Smooth muscle cell (in vitro differentiated cells): ENCODE measurements at regions not wholly inside any gene's neighbourhood (a gene's known extent, or its start where the extent isn't known, plus 50 kb on each side); places are given as distances from the start of the nearest gene placed in this dataset.

ENCODE experiments used
- DNase-seq: peaks from one replicate; lab custom pipeline; 2025; ENCODE audit not compliant: unreplicated experiment; lab: John Stamatoyannopoulos, UW
- H2AFZ ChIP-seq: fragments of 200-600 bp; sonication (generic); 2 replicates; pipeline ENCODE4 v1.6.0; 2016; ENCODE audit warnings: antibody characterized with exemption, low read depth, mild to moderate bottlenecking
- H3F3A ChIP-seq: fragments of 200-600 bp; sonication (generic); 2 replicates; pipeline ENCODE4 v1.6.0; 2017; ENCODE audit warnings: antibody characterized with exemption, low read depth
- H3K27ac ChIP-seq: fragments of 200-600 bp; sonication (generic); 2 replicates; pipeline ENCODE4 v1.5.1; 2016; ENCODE audit warnings: low read depth, mild to moderate bottlenecking
- H3K27me3 ChIP-seq: fragments of 200-600 bp; sonication (generic); 2 replicates; pipeline ENCODE4 v1.6.1; 2016; ENCODE audit warnings: low read depth, mild to moderate bottlenecking
- H3K36me3 ChIP-seq: fragments of 200-600 bp; sonication (generic); 2 replicates; pipeline ENCODE4 v1.5.1; 2016; ENCODE audit warnings: low read depth
- H3K4me1 ChIP-seq: fragments of 200-600 bp; sonication (generic); 2 replicates; pipeline ENCODE4 v1.5.1; 2016; ENCODE audit warnings: low read depth
- H3K4me2 ChIP-seq: fragments of 200-600 bp; sonication (generic); 2 replicates; pipeline ENCODE4 v1.6.0; 2016; ENCODE audit warnings: mild to moderate bottlenecking
- H3K4me3 ChIP-seq: fragments of 200-600 bp; sonication (generic); 2 replicates; pipeline ENCODE4 v1.5.1; 2016; ENCODE audit warnings: mild to moderate bottlenecking
- H3K79me2 ChIP-seq: fragments of 200-600 bp; sonication (generic); 2 replicates; pipeline ENCODE4 v1.6.0; 2016; ENCODE audit warnings: low read depth, mild to moderate bottlenecking
- H3K9ac ChIP-seq: fragments of 200-600 bp; sonication (generic); 2 replicates; pipeline ENCODE4 v1.6.0; 2016; ENCODE audit warnings: low read depth
- H3K9me3 ChIP-seq: fragments of 200-600 bp; sonication (generic); replicated peaks from 2 replicates; pipeline ENCODE4 v1.5.1; 2016; ENCODE audit warnings: low read depth
- H4K20me1 ChIP-seq: fragments of 200-600 bp; sonication (generic); 2 replicates; pipeline ENCODE4 v1.6.0; 2016; ENCODE audit warnings: low read depth
- WGBS: methylation state at CpG from one replicate; pipeline ENCODE4 v1.1.7; 2016; ENCODE audit warnings: low lambda C conversion rate; 5-methylcytosine and 5-hydroxymethylcytosine counted together
- TF ChIP-seq, protein P1 (sequence below): fragments of 200-600 bp; sonication (generic); IDR thresholded peaks from 2 replicates; pipeline ENCODE4 v1.5.1; 2017; ENCODE audit warnings: borderline replicate concordance, mild to moderate bottlenecking, antibody characterized with exemption; ENCODE audit not compliant: insufficient read depth, poor library complexity, severe bottlenecking

DNA sequence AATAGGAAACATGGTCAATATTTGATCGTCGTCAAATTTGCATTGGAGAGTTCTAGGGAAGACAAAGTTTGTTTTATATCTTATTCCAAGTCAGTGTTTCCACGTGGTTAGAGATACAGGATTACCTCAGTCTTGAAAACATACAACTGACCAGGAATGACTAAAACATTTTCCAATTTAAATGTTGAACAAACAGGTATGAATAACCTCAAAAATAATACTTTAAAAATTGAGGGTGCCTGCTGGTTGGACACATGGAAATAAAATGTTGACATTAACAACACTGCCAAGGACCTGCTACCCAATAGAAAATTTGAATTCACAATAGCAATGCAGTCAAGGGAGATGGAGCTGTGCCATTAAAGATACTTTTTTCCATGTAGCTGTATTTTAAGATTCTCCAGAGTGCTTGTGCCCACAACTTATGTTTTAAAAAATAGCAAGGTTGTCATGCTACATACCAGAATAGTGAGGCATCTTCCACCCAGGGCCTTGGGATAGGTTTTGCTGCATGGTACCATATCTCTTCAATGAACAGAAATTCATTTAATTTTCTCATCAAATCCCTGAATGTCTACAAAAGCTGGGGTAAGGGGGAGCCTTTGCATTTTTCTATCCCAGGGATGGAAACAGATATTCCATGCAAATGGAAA, 260.8 kb downstream of the EFNB2 start:
- Histone ChIP-seq H3K9ac (no peak overlapping the region), H3K27ac (peak overlapping the region; percentile 54), H4K20me1 (no peaks in the 10 kb centered on the region), H3K4me3 (no peak overlapping the region), H3K36me3 (no peaks in the 10 kb centered on the region), H3K4me2 (peak overlapping the region; percentile 51), H3K9me3 (no peaks in the 10 kb centered on the region), H3K79me2 (no peaks in the 10 kb centered on the region), H3F3A (peaks cover 5% of the 10 kb centered on the region), H3K4me1 (peaks cover 15% of the 10 kb centered on the region), H2AFZ (no peak overlapping the region), H3K27me3 (no peaks in the 10 kb centered on the region)
- WGBS: 84% methylated on average over 3 of the region's 3 CpGs
- TF ChIP-seq, protein P1, sequence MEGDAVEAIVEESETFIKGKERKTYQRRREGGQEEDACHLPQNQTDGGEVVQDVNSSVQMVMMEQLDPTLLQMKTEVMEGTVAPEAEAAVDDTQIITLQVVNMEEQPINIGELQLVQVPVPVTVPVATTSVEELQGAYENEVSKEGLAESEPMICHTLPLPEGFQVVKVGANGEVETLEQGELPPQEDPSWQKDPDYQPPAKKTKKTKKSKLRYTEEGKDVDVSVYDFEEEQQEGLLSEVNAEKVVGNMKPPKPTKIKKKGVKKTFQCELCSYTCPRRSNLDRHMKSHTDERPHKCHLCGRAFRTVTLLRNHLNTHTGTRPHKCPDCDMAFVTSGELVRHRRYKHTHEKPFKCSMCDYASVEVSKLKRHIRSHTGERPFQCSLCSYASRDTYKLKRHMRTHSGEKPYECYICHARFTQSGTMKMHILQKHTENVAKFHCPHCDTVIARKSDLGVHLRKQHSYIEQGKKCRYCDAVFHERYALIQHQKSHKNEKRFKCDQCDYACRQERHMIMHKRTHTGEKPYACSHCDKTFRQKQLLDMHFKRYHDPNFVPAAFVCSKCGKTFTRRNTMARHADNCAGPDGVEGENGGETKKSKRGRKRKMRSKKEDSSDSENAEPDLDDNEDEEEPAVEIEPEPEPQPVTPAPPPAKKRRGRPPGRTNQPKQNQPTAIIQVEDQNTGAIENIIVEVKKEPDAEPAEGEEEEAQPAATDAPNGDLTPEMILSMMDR: no peak
- DNase-seq: no peak

DNA sequence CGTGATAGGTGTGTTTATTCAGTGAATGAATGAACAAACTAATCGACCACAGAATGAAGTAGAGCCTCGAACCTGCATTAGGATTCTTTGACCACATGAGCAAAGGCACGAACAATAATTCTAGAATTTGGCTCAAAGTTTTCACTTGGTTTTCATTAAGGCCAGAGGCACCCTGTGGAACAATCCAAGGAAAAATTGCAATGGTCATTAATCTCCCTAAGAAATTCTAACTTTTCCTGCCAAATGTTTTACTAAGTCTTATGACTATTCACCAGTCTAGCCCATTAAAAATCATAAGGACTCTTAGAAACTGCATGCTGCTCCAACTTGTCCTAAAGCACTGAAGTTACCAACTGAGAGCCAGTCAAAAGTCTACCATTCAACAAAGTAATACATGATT, 271.7 kb downstream of the EFNB2 start:
- Histone ChIP-seq H4K20me1 (no peaks in the 10 kb centered on the region), H3K9me3 (no peaks in the 10 kb centered on the region), H3K36me3 (no peaks in the 10 kb centered on the region), H3K9ac (no peak overlapping the region), H3K4me1 (no peaks in the 10 kb centered on the region), H3K27ac (no peak overlapping the region), H3F3A (no peaks in the 10 kb centered on the region), H3K4me3 (no peak overlapping the region), H3K27me3 (no peaks in the 10 kb centered on the region), H2AFZ (no peak overlapping the region), H3K79me2 (no peaks in the 10 kb centered on the region), H3K4me2 (no peak overlapping the region)
- TF ChIP-seq, protein P1: no peak
- DNase-seq: no peak
- WGBS: 89% methylated on average over 4 of the region's 4 CpGs

DNA sequence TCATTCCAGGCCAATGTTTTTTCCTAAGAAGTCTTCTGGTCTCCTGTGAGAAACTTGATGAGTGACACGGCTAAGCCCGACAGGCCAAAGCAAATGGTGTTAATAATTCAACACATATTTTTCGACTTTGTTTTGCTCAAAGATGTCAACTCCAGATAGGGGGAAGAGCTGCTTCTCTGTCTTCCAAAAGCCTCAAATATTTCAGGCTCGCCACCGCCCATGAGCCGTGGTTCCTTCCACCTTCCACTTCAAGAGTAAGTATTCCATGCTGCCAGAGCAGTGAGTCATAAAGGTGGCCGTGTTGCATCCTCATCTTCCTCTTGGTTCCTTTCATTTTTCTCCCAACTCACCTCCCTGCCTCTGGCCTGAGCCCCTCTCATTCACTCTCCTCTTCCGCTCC, 272.6 kb downstream of the EFNB2 start:
- 74% methylated on average over 8 of the region's 8 CpGs for WGBS
- Histone ChIP-seq H4K20me1 (no peaks in the 10 kb centered on the region), H3K36me3 (no peaks in the 10 kb centered on the region), H3F3A (no peaks in the 10 kb centered on the region), H3K9me3 (no peaks in the 10 kb centered on the region), H3K27ac (no peak overlapping the region), H3K4me1 (no peaks in the 10 kb centered on the region), H3K9ac (no peak overlapping the region), H3K4me3 (no peak overlapping the region), H2AFZ (no peak overlapping the region), H3K27me3 (no peaks in the 10 kb centered on the region), H3K79me2 (no peaks in the 10 kb centered on the region), H3K4me2 (no peak overlapping the region)
- no peak for DNase-seq
- TF ChIP-seq, protein P1: no peak

DNA sequence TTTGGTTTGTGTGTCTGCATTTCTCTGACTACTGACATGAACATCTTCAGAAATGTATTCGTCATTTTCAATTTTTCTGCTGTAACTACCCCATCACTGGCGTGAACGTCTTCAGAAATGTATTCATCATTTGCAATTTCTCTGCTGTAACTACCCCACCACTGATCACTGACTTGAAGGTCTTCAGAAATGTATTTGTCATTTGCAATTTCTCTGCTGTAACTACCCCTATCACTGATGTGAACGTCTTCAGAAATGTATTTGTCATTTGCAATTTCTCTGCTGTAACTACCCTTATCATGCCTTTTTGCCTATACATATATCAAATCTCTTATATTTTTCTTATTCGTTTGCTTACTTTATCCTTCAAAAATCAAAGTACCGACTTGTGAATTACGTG, 274.0 kb downstream of the EFNB2 start:
- Histone ChIP-seq H3K4me1 (no peaks in the 10 kb centered on the region), H3F3A (no peaks in the 10 kb centered on the region), H3K27ac (no peak overlapping the region), H2AFZ (no peak overlapping the region), H3K79me2 (no peaks in the 10 kb centered on the region), H3K36me3 (no peaks in the 10 kb centered on the region), H3K4me2 (no peak overlapping the region), H3K9ac (no peak overlapping the region), H3K4me3 (no peak overlapping the region), H4K20me1 (no peaks in the 10 kb centered on the region), H3K27me3 (no peaks in the 10 kb centered on the region), H3K9me3 (no peaks in the 10 kb centered on the region)
- TF ChIP-seq, protein P1: no peak
- DNase-seq: no peak
- 96% methylated on average over 7 of the region's 7 CpGs for WGBS
